ENCODE measurements at regions not wholly inside any gene's neighbourhood (a gene's known extent, or its start where the extent isn't known, plus 50 kb on each side); places are given as distances from the start of the nearest gene placed in this dataset.
A peak's percentile ranks its signal among the peaks of the same experiment; 100 is the strongest.
"Not testable (repeated sequence)": the region's sequence is repeated elsewhere in the genome, so short reads cannot be mapped to it uniquely, and the experiment has no call there.

DNA sequence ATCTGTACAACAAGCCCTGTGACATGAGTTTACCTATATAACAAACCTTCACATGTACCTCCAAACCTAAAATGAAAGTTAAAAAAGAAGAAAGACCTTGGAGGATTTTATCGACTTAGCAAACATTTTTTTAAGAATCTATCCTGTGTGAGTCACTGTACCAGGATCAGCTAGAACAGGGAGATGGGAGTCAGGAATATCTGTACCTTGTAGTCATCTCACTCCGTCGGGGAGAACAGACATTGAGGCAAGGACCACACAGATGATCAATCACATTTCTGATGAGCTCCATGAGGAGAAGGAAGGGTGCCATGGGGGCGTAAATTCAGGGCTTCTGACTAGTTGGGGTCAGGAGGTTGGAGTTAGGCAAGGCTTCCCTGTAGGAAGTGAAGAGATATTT is 310.6 kb downstream of the VRK1 start:
- no peaks in the 10 kb centered on the region for H3K4me1 Mint-ChIP-seq
- H3K36me3 Mint-ChIP-seq = no peaks in the 10 kb centered on the region
- DNase-seq (ENCODE audit: low spot score in 2 of 2) (no peak), ATAC-seq (no peak)
- H3K27ac Mint-ChIP-seq = no peak overlapping the region
- peaks cover 3% of the 10 kb centered on the region for H3K9me3 Mint-ChIP-seq
- no peak overlapping the region for H3K4me3 Mint-ChIP-seq

DNA sequence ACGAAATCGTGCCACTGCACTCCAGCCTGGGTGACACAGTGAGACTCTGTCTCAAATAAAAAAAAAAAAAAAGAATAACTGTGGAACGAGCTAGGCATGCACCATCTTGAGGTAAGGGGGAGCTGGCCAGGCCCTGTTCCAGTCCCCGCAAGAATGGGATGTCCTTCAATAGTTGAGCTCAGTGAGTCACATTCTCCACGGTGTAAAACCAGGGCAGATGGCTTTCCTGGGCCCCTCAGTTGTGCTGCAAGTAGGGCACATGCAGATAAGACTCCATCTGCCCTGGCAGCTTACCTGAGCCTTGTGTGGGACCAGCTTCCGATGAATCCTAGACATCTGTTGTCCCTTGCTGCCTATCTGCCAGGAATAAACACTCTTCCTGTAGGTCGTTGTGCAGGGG is 312.1 kb downstream of the VRK1 start:
- no peaks in the 10 kb centered on the region for H3K4me1 Mint-ChIP-seq
- no peak for DNase-seq (ENCODE audit: low spot score in 2 of 2)

DNA sequence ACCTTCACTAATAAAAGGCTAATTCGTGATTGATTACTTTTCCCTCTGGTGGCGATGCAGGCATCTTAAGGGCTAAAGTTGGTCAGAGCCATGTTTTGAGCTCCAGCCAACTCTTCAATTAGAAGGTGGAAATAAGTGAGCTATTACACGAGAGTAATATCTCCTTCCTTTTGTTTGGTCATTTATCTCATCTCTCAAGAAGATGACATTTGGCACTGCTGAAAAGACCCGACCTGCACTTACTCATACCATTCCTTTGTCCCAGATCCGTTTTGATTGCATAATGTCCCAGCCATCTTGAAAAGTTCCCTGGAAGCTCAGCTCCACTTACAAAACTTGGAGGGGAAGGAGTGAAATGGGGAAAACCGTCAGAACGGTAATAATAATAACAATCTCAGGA is 316.2 kb downstream of the VRK1 start:
- Mint-ChIP-seq H3K27ac (no peak overlapping the region), H3K9me3 (peaks cover 3% of the 10 kb centered on the region), H3K36me3 (no peaks in the 10 kb centered on the region), H3K4me1 (peaks cover 9% of the 10 kb centered on the region), H3K4me3 (no peak overlapping the region)
- no peak for ATAC-seq
- DNase-seq (ENCODE audit: low spot score in 2 of 2) = no peak

More for the DNA sequence above, 312.1 kb downstream of the VRK1 start:
- no peak for ATAC-seq
- no peak overlapping the region for H3K27ac Mint-ChIP-seq
- peaks cover 3% of the 10 kb centered on the region for H3K9me3 Mint-ChIP-seq
- no peaks in the 10 kb centered on the region for H3K36me3 Mint-ChIP-seq
- H3K4me3 Mint-ChIP-seq = no peak overlapping the region

DNA sequence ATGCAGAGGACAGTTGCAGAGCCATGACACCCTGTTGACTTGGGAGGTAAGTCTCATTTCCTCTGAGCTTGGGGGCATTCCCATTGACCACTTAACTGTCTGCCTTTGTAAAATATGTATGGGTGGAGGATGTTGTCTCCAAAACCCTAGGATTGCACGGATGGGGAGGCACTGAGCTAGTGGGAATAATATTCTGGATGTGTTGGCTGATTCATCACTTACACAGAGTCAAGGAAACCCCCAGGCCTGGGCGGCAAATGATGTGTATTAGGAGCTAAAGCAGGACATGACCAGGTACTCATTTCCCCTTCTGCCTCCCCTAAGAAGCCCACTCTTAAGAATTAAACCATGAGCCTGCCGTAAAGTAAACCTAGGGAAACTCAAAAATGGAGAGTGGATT is 319.4 kb downstream of the VRK1 start:
- Mint-ChIP-seq H3K4me1 (peaks cover 35% of the 10 kb centered on the region), H3K9me3 (no peaks in the 10 kb centered on the region), H3K36me3 (no peaks in the 10 kb centered on the region), H3K27ac (no peak overlapping the region), H3K4me3 (no peak overlapping the region)
- DNase-seq (ENCODE audit: low spot score in 2 of 2) (no peak), ATAC-seq (no peak)

DNA sequence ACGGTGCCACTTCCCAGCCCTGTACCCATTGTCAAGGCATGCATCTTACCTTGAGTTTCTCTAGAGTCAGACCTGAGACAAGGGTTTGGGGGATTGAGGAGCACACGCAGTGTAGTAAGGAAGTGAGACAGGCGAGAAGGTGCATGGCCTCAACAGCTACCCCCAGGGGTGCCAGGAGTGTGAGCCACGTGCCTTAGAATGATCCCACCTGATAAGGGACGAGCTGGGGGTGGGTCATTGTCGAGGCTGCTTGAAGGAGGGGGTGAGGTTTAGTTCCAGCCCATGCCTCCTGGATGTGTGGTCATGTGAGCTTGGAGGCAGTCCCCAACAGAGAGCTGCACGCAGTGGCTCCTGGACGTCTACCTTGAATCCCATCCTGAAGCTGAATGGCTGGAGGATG is 320.5 kb downstream of the VRK1 start:
- Mint-ChIP-seq H3K4me3 (no peak overlapping the region), H3K9me3 (no peaks in the 10 kb centered on the region), H3K36me3 (no peaks in the 10 kb centered on the region), H3K27ac (no peak overlapping the region), H3K4me1 (peaks cover 41% of the 10 kb centered on the region)
- ATAC-seq = no peak
- DNase-seq (ENCODE audit: low spot score in 2 of 2) = no peak

DNA sequence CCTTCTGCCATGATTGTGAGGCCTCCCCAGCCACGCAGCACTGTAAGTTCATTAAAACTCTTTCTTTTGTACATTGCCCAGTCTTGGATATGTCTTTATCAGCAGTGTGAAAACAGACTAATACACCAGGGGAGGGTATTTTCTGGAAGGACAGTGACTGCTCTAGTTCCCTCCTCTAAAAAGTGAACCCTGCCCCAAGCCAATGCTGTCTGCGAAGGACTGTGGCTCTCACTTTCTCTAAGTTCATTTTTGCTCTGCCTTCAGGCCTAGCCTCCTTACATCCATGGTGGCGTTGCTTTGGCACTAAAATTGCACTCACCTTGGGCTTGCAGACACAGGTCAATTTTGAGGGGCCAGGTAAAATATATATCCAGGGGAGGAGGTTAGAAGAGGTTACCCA is 323.0 kb downstream of the VRK1 start:
- no peak for DNase-seq (ENCODE audit: low spot score in 2 of 2)
- peak; percentile 45 for ATAC-seq
- H3K9me3 Mint-ChIP-seq = no peaks in the 10 kb centered on the region
- H3K36me3 Mint-ChIP-seq = no peaks in the 10 kb centered on the region
- peak overlapping the region; percentile 79 for H3K27ac Mint-ChIP-seq
- peak overlapping the region; percentile 45 for H3K4me3 Mint-ChIP-seq
- peaks cover 41% of the 10 kb centered on the region for H3K4me1 Mint-ChIP-seq

DNA sequence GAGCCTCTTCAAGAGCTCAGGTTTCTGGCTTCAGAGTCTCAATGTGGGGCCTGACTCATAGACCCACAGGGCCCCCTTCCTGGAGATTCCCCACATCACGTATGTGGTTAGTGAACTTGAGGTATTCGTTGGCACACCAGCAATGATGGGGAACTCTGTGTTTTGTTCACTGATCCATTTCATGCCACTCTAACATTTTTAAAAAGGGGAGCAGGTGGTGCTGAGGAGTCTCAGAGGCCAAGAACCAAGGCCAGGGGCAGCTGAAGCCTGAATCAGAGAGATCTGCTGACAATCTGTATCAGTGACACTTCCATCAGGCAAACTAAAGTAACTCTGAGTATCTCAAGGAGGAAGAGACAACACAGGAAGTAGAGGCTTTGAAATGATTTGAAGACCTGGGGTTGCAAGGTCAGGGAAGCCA is 323.4 kb downstream of the VRK1 start:
- Mint-ChIP-seq H3K27ac (peak overlapping the region; percentile 79), H3K36me3 (no peaks in the 10 kb centered on the region), H3K4me1 (peaks cover 41% of the 10 kb centered on the region), H3K9me3 (no peaks in the 10 kb centered on the region), H3K4me3 (peak overlapping the region; percentile 45)
- ATAC-seq (peak; percentile 97), DNase-seq (ENCODE audit: low spot score in 2 of 2) (peak; percentile 11 to 68)

DNA sequence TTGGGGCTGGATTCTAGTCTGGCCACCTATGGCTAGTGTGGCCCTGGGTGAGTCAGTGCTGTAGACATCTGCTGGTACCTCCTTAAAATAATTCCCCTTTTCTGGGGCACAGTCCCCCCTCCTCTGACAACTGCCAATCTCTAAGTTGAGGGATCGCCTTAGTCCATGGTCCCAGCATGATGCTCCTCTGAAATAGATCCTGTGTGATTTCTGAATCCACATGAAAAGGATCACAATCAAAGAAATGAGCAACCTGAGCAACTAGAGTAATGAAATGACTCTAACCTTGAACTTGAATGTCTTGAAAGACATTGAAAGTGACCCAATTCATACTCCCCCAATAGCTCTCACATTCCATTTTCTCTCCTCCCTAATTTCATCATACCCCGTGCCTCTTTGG is 332.5 kb downstream of the VRK1 start:
- H3K9me3 Mint-ChIP-seq = no peaks in the 10 kb centered on the region
- DNase-seq (ENCODE audit: low spot score in 2 of 2) (no peak), ATAC-seq (no peak)
- H3K4me3 Mint-ChIP-seq = no peak overlapping the region
- H3K27ac Mint-ChIP-seq = no peak overlapping the region
- H3K4me1 Mint-ChIP-seq = no peaks in the 10 kb centered on the region
- H3K36me3 Mint-ChIP-seq = no peaks in the 10 kb centered on the region

DNA sequence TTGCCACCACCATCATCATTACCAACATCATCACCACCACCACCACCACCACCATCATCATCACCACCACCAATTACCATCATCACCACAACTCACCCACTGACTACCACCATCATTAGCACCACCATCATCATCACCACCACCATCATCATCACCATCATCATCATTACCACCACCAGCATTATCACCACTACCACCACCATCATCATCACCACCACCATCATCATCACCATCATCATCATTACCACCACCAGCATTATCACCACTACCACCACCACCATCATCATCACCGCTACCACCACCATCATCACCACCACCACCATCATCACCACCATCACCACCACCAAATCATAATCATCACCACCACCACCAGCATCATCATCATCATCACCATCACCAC is 338.7 kb downstream of the VRK1 start:
- not testable (repeated sequence) for DNase-seq (ENCODE audit: low spot score in 2 of 2); H3K4me3 Mint-ChIP-seq; ATAC-seq
- peak overlapping the region; percentile 80 for H3K27ac Mint-ChIP-seq
- peaks cover 14% of the 10 kb centered on the region for H3K4me1 Mint-ChIP-seq
- H3K9me3 Mint-ChIP-seq = peaks cover 11% of the 10 kb centered on the region
- peaks cover 15% of the 10 kb centered on the region for H3K36me3 Mint-ChIP-seq

DNA sequence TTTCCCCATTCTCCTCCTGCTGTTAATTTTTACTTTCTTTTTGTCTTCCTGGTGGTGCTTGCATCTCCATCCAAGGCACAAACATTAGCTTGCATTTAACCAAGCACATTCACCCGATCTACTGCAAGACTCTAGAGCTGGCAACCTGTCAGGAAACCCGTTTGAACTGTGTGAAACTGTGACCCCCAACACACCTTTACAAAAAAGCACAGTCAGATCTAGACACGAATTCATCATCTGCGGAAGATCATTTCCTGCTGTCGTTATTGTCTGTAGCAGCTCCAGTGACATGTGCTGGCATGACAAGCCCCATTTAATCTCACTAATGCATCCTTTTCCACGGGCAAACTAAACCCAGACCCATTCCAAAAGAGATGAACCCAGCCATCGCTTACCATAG is 340.5 kb downstream of the VRK1 start:
- H3K4me3 Mint-ChIP-seq = no peak overlapping the region
- ATAC-seq (peak; percentile 72), DNase-seq (ENCODE audit: low spot score in 2 of 2) (no peak)
- H3K27ac Mint-ChIP-seq = no peak overlapping the region
- peaks cover 14% of the 10 kb centered on the region for H3K4me1 Mint-ChIP-seq
- peaks cover 11% of the 10 kb centered on the region for H3K9me3 Mint-ChIP-seq
- peaks cover 15% of the 10 kb centered on the region for H3K36me3 Mint-ChIP-seq

DNA sequence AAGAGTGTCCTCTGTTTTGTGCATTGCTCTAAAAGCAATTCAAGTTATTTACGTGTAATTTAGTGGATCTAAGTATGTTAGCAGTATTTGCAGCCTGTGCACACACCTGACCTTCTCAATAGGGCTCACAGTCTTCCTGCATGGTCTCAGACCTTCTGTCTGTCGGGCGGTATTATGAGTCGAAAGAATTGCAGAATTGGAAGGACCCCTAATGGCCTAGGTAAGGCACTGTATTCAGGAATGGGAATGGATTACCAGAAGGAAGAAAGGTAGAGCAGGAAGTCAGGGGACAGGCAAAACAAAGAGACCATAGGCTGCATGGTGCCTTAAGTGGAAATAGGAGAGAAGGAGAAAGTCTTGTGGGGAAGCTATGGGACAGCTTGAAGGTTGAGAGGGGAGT is 341.6 kb downstream of the VRK1 start:
- Mint-ChIP-seq H3K27ac (no peak overlapping the region), H3K4me3 (no peak overlapping the region), H3K9me3 (peaks cover 11% of the 10 kb centered on the region), H3K36me3 (peaks cover 15% of the 10 kb centered on the region), H3K4me1 (peaks cover 14% of the 10 kb centered on the region)
- no peak for ATAC-seq
- no peak for DNase-seq (ENCODE audit: low spot score in 2 of 2)

DNA sequence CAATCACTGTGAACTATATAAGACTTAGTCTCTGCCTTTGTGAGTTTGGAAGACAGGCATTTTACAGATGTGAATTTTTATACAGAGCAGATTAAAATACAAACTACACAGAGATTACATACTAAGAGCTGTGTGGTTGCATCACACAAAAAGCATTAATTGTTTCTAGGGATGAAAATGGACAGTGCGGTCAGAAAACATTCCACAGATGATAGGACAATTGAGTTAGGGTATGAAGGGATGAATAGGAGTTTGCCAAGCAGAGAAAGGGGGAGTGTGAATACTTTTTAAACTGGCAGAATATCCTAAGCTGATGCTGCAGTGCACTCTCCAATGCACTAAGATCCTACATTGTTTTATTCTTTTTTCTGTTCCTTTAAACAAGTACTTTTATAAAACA is 345.8 kb downstream of the VRK1 start:
- no peaks in the 10 kb centered on the region for H3K36me3 Mint-ChIP-seq
- ATAC-seq (no peak), DNase-seq (ENCODE audit: low spot score in 2 of 2) (no peak)
- H3K4me3 Mint-ChIP-seq = no peak overlapping the region
- no peaks in the 10 kb centered on the region for H3K9me3 Mint-ChIP-seq
- H3K27ac Mint-ChIP-seq = no peak overlapping the region
- no peaks in the 10 kb centered on the region for H3K4me1 Mint-ChIP-seq

DNA sequence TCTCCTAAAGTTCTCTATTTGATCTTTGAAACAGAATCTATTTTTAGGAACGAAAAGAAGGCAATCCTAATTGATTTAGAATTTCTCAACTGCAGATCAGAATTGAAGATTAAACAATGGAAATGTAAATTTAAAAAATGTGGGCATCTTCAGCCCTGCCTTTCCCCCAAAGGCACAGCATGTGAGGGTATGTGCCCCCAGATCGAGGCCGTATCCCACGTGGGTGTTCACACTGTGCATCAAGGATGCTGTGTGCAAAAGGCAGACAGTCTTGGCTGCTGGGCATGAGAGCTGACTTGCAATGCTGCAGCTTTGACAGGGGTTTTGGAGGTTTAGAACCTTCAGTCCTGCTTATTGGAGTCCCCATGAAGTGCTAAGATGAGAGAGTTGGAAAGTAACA is 346.3 kb downstream of the VRK1 start:
- H3K4me3 Mint-ChIP-seq = no peak overlapping the region
- DNase-seq (ENCODE audit: low spot score in 2 of 2) (no peak), ATAC-seq (no peak)
- H3K36me3 Mint-ChIP-seq = no peaks in the 10 kb centered on the region
- no peak overlapping the region for H3K27ac Mint-ChIP-seq
- no peaks in the 10 kb centered on the region for H3K9me3 Mint-ChIP-seq
- no peaks in the 10 kb centered on the region for H3K4me1 Mint-ChIP-seq

DNA sequence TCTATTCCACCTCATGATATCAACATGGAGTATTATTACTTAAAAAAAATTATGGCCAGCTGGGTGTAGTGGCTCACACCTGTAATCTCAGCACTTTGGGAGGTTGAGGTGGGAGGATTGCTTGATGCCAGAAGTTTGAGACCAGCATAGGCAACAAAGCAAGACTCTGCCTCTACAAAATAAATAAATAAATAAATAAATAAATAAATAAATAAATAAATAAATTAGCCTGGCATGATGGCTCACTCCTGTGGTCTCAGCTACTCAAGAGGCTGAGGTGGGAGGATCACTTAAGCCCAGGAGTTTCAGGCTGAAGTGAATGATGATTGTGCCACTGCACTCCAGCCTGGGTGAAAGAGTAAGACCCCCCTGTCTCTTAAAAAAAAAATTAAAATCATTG is 350.8 kb downstream of the VRK1 start:
- DNase-seq (ENCODE audit: low spot score in 2 of 2); H3K27ac Mint-ChIP-seq; H3K4me1 Mint-ChIP-seq; H3K4me3 Mint-ChIP-seq; H3K9me3 Mint-ChIP-seq; H3K36me3 Mint-ChIP-seq; ATAC-seq: not testable (repeated sequence)

DNA sequence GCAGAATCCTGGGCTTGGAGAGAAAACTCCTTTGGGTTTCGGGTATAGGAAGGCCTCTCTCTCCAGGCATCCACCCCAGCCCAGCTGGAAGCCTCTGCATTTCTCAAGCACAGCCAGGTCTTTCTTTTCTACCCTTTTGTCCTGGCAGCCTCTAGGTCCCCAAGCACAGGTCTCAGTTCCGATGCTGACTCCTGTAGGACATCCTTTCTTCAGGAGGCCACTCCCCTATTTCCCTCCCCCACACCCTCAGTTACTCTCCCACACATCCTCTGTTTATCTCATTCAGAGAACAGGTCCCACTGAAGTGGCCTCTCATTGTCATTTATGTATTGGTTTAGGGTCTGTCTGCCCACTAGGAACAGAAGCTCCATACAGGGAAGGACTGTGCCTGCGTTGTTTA is 352.6 kb downstream of the VRK1 start:
- no peaks in the 10 kb centered on the region for H3K4me1 Mint-ChIP-seq
- no peak overlapping the region for H3K4me3 Mint-ChIP-seq
- DNase-seq (ENCODE audit: low spot score in 2 of 2) (no peak), ATAC-seq (no peak)
- H3K36me3 Mint-ChIP-seq = no peaks in the 10 kb centered on the region
- H3K9me3 Mint-ChIP-seq = no peaks in the 10 kb centered on the region
- no peak overlapping the region for H3K27ac Mint-ChIP-seq

DNA sequence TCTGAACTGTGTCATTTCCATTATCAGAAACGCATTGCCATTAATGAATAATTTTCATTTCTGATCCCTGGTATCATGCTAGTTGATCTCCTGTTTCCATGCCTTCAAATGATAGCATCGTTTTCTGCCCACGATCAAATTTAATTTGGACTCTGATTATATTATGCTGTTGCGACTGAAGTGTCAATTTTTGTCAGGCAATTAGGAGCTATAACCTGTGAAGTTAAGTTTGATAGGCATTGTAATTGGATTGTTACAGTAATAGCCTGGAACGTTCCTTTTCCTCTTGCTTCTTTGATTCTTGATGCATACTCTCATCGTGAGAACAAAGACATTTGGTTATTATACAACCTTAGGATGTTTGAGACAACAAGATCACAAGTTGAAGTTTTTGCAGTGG is 356.3 kb downstream of the VRK1 start:
- no peak overlapping the region for H3K4me3 Mint-ChIP-seq
- no peaks in the 10 kb centered on the region for H3K4me1 Mint-ChIP-seq
- ATAC-seq (no peak), DNase-seq (ENCODE audit: low spot score in 2 of 2) (no peak)
- H3K36me3 Mint-ChIP-seq = no peaks in the 10 kb centered on the region
- H3K27ac Mint-ChIP-seq = no peak overlapping the region
- H3K9me3 Mint-ChIP-seq = no peaks in the 10 kb centered on the region

DNA sequence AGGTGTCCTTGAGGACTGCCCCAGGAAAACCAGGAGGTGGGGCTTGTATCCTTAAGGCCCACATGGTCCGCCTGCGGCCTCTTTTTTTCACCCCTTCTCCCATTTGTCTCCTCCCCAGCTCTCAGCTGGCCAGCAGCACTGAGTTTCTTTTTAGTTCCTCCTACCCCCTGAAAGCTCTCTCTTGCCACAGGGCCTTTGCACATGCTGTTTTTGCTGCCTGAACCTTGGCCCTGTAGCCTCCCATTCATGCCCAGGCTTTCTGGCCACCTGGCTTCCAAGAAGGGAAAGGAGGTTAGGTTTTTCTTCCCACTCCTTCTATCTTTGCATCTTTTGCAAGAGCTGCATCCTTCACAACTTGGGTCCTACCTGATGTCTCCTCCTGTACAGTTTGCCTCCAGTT is 358.1 kb downstream of the VRK1 start:
- peaks cover 9% of the 10 kb centered on the region for H3K9me3 Mint-ChIP-seq
- H3K4me1 Mint-ChIP-seq = no peaks in the 10 kb centered on the region
- no peaks in the 10 kb centered on the region for H3K36me3 Mint-ChIP-seq
- ATAC-seq = no peak
- H3K27ac Mint-ChIP-seq = no peak overlapping the region
- no peak overlapping the region for H3K4me3 Mint-ChIP-seq
- no peak for DNase-seq (ENCODE audit: low spot score in 2 of 2)

Measured in stimulated activated effector memory CD8-positive, alpha-beta T cell treated with anti-CD3 and anti-CD28 coated beads, Interleukin-12 subunit alpha, Interleukin-12 subunit beta, amount 100 ng/mL, for 72 hours (primary cell).